Gastrocnemius medialis (tissue), 4 donors: ENCODE measurements at regions not wholly inside any gene's neighbourhood (a gene's known extent, or its start where the extent isn't known, plus 50 kb on each side); places are given as distances from the start of the nearest gene placed in this dataset.

Experiments
- CTCF ChIP-seq, 5 experiments: fragments of 450-650 bp in 3 of 5; fragments of 200-600 bp in 2 of 5; sonication (generic) in 2 of 5; IDR thresholded peaks in 4 of 5; conservative IDR thresholded peaks in 1 of 5; 1 replicate in 4 of 5; 2 replicates in 1 of 5; pipeline ENCODE4 v1.5.1; 2016 to 2019; ENCODE audit warnings: antibody characterized with exemption in 5 of 5, mild to moderate bottlenecking in 3 of 5, moderate library complexity in 3 of 5
- POLR2A ChIP-seq, 2 donors: fragments of 450-650 bp; IDR thresholded peaks; one replicate each; pipeline ENCODE4 v1.6.1; 2017; ENCODE audit warnings: antibody characterized with exemption in 2 of 2, mild to moderate bottlenecking in 2 of 2, moderate library complexity in 2 of 2

- TF ChIP-seq CTCF (IDR thresholded peaks at IDR 0.05 in 4 of 5, conservative IDR thresholded peaks at IDR 0.05 in 1 of 5) (no peak), POLR2A (IDR thresholded peaks at IDR 0.05) (no peak)
Observed at GRCh38 chr4:129972257-129972656, 876.3 kb downstream of the C4orf33 start.
